HG02798 (cell line): ENCODE measurements at regions not wholly inside any gene's neighbourhood (a gene's known extent, or its start where the extent isn't known, plus 50 kb on each side); places are given as distances from the start of the nearest gene placed in this dataset.

Experiments used
- ATAC-seq: cut with Tn5 transposase; IDR thresholded peaks from one replicate; pipeline ENCODE4 v1.9.1; 2021; ENCODE audit warnings: mild to moderate bottlenecking; ENCODE audit not compliant: unreplicated experiment, poor library complexity

DNA sequence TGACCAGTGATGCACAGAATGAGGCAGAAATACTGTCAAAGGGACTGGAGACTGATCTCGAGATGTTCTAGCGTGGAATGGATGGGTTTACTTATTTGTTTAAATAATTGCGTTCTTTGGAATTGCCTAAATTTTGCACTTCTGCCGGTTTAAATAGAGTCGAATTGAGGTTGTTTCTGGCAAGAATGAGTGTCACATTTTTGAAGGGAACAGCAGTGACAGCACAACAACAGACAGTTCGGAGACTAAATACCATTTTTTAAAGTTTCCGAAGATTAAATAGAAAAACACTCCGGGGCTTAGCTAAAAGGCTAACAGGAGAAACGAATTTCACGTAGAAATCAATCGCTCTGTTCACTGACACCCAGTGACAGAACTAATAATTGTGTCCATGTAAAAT is 969.2 kb upstream of the RBFOX1 start:
- no peak for ATAC-seq

DNA sequence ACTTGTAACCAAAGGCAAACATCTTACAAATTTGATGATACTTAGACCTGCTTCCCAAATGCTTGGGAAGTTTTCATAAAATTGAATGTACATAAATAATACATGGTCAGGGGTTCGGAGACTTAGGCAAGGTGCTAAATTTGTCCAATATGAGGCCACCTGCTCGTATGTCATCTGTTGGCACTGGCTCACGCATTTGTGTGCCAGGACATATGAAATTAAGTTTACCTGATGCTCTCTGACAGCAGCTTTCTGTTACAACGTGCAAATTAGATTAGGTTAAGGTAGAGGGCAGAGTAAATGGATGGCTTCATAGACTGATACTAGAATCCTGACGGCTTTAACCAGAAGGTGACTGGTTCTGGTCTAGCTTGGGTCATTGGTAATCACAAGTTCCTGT is 970.3 kb upstream of the RBFOX1 start:
- ATAC-seq = no peak

DNA sequence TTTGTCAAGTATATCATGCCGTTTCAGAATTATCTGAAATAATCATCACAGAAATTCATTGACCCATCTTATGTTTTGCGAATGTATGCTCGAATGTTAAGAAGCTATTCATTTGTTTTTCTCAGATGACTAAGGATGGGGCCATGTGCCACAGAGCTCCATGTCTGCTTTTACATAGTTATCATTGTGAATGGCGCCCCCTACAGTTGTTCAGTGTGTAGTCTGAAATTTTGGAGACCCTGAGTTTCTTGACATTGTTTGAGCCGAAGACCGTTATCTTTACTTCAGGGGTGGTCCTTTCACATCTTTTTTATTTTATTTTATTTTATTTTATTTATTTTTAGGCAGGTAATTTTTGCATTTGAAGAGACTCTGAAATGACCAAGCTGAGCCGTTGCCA is 972.0 kb upstream of the RBFOX1 start:
- ATAC-seq = no peak

DNA sequence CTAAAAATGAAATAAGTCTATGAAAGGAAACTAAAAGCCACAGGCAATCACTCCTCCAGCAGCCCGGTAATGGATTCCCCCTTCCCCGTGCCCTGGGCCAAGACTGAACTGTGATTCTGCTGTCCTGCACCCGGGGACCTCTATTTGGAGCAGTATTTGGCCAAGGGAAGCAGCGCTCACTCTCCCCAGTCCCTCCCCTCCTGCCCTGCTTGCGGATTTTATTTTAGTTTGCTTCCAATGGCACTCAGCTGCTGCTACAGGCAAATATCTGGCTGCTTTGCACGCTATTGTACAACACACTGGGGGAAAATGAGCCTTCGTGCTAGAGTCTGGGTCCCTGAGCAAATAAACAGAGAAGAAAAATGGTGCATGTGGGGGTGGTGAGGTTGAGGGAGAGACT is 975.7 kb upstream of the RBFOX1 start:
- no peak for ATAC-seq

DNA sequence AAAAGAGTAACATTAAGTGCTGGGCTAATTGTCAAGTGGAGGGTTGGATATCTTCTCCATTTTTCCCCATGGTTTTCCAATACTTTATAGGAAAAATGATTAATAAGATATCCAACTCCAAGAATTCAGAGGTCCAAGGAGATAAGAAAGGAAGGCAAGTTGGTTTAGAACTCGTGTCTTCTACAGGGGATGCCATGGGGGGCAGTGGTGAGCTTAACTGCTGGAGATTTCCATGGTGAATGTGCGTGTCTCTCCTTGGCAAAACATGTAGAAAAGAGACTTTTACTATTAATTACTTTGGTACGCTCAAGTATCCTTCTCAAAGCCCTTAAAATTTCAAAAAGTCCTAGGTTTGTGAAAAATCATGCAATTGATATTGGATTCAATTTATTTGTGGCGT is 982.9 kb upstream of the RBFOX1 start:
- ATAC-seq = no peak

DNA sequence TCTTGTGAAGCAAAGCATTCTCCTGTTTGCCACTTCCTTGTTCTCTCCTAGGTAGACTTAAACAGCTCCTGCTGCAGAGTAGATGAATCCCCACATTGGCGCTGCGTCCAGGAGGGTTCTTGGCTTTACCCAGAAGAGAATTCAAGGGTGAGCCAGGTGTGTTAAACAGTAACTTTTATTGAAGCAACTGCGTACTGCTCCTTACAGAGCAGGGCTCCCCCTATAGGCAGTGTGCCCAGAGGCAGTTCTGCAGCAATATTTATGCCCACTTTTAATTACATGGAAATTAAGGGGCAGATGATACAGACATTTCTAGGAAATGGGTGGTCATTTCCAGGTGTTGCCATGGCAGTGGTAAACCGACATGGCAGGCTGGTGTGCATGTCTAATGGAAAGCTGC is 987.6 kb upstream of the RBFOX1 start:
- ATAC-seq = no peak

DNA sequence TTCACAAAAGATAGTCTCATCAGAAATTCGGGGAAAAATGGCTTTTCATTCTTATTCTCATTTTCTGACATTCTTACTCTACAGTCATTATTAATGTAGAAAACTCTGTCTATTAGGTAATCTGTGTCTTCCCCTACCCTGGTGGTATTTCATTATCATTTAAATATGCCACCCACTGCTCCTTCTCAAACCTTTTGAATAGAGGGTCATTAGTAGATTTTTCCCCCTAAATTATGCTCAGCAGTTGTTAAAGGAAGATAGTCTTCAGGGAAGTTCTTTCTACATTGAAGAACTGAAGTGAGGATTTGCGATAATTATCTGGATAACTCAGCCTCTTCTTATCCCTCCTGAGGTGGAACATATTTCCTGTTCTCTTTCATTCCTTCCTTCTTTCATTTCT is 989.5 kb upstream of the RBFOX1 start:
- ATAC-seq = no peak

DNA sequence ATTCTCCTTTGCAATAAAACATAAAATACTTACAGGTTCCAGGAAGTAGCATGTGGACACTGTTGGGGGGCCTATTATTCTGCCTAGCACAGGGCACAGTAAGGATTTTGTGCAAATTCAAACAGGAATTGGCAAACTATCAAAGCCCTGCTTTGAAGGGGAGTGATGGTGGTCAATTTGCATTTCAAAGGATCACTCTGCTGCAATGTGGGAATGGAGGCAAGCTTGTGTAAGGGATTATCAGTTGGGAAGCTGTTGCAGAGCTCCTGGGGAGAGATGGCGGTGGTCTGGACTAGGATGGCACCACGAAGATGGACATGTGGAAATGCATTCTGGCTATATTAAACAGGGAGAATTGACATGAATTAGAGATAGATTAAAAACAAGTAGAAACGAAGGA is 990.7 kb upstream of the RBFOX1 start:
- ATAC-seq = no peak

DNA sequence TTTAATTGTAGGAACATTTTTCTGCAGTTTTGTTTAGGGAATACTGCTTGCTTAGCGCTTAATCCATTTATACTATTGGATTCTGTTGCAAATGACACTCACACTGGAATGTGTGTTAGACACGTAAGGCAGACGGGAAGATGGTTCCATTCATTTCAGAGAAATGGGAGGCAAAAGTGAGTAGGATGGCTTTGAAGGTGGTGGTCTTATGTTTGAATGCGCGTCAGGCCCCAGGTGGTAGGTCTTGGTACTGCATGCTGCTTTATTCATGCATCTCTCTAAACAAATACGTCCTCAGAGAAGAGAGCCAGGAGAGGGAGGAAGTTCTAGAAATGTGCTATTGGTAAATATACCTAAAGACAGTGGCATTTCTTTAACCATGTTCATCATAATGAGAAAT is 997.6 kb upstream of the RBFOX1 start:
- no peak for ATAC-seq

DNA sequence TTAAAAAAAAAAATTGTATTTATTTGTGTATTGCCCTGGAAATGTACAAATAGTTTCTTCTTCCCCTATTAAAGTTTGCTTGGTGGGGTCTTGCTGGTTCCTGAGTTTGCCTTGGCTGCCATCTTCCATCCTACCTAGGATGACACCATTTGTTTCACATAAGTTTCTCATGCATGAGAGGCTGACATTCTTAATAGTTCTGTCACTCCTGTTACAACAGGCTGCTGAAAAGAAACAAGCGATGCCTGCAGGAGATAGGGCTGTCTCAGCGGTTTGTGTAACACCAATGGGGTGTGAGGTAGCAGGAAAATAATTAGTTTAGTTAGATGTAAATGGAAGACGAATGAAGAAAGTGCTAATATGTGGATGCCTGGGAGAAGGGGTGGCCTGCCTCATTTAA is 1000.9 kb upstream of the RBFOX1 start:
- no peak for ATAC-seq

DNA sequence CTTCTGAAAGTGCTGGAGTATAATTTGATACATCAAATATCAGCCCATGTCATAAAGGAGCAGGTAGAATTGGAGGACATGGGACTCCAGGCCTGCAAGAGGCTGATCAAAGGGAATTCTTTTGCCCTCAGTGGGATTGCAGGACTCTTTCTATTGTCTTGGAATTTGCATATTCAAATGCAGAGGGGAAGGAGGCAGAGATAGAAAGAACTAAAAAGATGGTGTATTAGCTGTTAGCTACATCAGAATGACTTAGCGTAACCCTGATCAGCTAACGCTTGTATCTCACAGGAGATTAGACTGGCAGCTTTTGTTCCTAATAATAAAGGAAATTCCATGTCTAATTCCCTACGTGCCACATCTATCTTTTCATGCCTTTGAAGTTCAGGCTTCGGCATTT is 1014.7 kb upstream of the RBFOX1 start:
- ATAC-seq = no peak

DNA sequence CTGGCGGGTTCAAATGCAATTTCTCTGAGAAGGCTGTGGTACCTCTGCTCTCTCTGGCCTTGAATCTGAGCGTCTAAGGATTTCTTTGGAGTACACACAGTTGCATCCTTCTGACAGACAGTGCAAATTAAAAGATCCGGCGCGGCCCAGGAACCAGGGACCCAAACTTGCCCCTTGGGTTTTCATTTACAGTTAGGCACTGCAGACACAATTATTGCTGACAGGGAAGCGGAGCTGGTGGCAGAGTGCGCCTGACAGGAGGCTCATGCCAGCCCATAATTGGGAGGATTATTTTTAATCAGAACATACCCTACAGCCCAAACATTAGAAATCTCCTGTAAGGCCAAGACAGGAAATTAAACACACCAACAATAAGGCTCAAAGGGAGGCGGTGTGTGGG is 1023.4 kb upstream of the RBFOX1 start:
- no peak for ATAC-seq

DNA sequence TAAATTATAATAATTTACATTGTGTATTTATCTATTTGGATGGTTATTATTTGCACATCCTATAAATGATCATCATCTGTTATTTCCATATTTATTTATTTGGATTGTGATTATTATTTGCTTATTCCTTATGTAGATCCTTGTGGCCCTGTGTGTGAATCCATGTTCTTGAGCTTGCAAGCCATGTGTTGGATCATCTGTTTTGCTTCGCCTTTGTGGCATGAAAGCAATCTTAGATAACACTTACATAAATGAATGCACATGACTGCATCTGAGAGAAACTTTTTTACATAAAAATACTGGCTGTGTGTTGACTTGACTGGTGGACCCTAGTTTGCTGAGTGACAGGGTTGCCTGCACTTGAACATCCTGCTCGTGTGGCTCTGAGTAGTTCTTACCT is 1024.5 kb upstream of the RBFOX1 start:
- ATAC-seq = no peak

DNA sequence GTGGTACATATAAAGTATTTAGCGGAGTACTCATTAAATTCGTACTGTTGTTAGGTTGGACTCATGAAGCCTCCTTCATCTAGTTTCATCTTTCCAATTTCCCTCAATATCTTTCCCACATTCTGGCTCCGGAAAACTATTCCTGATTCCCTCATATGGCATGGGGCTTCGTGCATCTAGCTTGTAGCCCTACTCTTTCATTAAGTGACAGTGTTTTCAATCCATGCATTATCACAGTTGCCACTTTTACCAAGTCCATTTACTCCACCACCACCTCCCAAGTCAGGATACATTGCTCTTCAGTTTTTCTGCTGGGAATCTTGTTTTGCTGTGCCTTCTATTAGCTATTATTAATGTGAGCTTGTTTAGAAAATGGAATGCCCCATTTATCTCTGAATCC is 1032.1 kb upstream of the RBFOX1 start:
- no peak for ATAC-seq

DNA sequence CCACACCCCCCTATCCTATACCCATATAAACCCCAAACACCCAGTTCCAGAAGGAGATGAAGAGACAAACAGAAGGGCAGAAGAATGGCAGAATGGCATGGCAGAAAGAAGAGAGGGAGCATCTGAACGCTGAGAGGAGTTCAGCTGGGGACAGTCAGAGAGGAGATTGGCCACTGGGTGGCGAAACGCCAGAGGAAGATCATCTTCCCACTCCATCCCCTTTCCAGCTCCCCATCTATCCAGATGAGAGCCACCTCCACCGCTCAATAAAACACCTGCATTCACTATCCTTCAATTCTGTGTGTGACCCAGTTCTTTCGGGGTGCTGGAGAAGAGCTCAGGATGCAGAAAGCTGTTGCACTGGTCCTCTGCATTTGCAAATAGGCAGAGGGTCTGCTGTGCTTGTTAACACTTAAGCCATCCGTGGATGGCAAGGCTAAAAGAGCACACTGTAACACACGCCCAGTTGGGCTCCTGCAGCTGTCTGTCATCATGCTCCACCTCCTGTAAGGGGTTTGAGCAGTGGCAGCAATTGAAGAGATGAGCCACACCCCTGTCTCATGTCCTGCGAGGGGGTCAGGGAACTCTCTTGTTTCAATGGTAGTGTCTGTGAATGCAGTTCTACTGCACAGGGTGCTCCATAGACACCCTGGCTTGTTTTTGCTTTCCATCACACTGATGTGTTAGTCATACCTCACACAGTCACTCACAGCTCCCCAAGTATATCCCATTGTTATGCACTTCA is 1034.8 kb upstream of the RBFOX1 start:
- ATAC-seq = no peak

DNA sequence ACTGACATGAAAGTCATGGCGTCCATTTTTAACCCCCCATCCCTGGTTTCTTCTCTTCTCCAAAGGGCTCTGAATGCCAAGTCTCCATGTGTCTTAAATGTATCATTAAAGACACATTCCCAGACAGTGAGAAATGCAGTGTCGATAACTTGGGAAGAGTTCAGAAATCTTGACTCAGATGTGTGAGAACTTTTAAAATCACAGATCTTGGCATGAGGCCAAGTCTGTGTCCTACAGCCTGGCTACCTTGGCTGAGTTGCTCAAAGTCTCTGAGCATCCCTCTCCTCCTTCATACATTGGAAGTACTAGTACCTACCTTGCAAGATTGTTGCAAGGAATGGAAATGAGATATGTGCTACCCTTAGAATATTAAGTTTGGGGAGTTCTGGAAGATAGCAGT is 1046.5 kb upstream of the RBFOX1 start:
- ATAC-seq = no peak

DNA sequence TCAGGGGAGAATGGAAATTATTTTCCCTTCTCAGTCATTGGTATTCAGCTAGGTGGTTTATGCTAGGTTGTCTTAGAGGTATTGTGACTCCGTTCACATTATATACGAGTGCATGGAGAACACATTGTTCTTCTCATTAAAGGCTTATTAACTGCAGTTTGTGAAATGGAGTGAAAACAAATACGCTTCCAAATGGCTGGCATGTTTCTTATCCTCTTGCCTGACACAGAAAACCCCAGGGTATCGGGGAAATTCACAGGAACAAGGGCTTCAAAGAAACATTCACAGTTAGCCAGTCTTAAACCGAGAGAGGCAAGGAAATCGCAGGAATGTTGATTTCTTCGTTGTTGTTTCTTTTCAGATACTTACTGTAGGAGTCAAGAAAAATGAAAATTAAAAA is 1047.9 kb upstream of the RBFOX1 start:
- ATAC-seq = no peak

DNA sequence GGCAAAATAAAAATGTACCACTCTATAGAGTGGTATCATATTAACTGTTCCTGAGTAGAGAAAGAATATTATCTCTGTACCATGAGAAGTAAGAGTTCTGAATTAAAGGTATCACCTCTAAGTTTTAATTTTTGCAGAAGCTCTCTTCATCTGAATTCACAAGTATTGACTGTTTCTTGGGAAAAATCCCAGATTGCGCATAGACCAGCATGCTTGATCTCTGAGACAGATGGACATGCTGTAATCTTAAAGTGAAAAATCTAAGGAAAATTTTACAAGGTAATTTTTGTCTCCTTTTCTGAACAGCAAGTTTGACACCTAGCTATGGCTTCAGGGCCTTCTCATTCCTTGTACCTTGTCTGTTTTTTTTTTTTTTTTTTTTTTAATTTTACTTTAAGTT is 1050.7 kb upstream of the RBFOX1 start:
- ATAC-seq = no peak

DNA sequence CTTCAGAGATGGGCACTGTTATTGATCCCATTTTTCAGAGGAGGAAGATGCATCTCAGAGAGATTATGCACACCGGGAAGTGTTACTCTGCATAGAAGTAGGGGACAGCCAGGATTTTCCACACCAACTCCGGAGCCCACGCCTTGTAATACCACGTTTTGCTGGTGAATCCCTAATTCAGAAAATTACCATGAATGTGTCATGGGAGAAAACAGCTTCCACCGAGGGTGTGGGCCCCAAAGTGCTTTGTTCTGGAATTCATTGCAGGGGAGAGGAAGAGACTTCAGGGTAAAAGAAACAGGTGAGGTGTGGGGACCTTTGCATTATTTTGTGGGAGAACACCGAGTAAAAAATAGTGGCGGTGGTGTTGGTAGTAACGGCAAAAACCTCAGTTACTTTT is 1051.4 kb upstream of the RBFOX1 start:
- no peak for ATAC-seq

DNA sequence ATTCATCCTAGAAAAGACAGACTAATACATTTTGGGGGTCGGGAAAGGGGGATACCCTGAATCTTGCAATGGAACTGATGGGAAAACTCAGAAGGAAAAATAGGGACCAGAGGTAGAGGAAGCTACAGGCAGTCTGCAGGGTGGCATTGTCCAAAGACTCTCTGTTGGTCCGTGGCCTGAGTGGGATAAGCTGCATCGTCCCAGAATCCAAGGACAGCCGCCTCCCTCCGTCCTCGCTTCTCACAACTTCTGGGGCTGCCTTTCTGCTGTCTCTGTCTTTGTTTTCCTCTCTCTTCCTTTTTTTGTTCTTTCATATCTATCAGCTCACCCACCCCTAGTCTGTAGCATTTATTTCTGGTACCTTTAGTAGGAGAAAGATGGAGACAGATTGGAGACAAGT is 1052.6 kb upstream of the RBFOX1 start:
- no peak for ATAC-seq

DNA sequence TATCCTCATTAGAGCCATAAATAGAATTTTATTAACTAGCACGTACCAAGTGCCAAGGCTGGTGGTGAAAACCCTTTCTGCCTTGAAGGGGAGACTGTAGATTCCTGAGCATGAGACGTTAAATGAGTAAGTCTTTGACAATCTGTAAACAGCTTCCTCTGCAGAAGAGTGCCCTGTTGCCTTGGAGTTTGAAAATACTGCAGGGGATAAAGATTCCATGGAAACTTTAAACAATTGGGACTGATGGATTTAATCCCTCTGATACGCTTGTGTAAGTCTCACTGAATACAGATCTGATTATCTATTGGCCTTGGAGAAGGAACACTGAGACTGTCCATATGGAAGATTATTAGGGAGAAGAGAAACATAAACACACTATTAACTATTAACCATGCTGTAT is 1053.4 kb upstream of the RBFOX1 start:
- no peak for ATAC-seq

DNA sequence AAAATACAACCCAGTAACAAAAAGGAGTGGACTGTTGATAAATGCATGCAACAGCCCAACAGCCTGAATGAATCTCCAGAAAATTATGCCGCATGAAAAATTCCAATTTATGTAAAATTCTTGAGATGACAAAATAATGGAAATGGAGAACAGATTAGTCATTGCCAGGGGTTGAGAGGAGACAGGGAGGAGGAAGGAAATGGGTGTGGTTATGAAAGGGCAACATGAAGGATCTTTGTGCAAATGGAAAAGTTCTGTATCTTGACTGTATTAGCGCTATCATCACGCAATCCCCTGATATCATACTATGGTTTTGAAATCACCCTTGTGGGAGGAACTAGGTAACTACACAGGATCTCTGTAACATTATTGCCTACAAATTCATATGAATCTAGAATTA is 1058.3 kb upstream of the RBFOX1 start:
- ATAC-seq = no peak

DNA sequence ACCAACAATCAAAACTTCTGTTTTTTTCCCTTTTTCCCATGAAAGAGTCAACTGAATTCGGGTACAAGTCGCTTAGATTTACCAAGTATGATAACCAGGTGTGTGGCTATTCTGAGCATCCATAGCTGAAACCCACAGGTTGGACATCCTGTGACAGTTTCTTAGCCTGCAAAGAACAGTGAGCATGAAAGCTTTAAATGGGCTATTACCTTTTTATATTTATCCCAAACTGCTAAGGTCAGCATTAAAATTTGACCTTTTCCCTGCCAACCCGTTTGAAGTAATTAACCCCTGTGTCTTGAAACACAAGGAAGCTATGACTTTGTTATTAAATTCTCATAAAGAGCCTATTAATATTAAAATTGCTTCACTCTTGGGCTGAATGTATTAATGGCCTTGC is 1065.0 kb upstream of the RBFOX1 start:
- no peak for ATAC-seq
